ENCODE measurements at regions not wholly inside any gene's neighbourhood (a gene's known extent, or its start where the extent isn't known, plus 50 kb on each side); places are given as distances from the start of the nearest gene placed in this dataset.
A peak's percentile ranks its signal among the peaks of the same experiment; 100 is the strongest.
"Not testable (repeated sequence)": the region's sequence is repeated elsewhere in the genome, so short reads cannot be mapped to it uniquely, and the experiment has no call there.

DNA sequence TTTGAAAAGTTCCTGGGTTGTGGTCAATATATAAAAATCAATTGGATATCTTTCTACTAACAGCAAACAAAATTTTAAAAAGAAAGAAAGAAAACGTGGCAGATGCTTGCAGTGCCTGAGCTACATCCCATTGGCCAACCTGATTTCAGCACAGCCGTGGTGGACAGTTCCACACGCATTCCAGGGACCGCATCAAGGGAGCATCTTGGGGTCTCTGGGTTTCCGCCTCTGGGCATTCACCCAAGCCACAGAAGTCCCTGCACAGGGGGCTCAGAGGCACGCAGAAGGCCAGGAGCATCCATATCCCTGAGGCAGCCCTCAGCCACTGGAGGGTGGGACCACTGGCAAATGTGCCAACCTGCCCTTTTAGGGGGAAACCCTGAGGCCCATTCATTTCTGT lies 254.5 kb upstream of the RNF32 start:
- DNase-seq (ENCODE audit: low read depth in 4 of 6, low spot score in 6 of 6): peak in 2 of 6 donors; percentile 18 to 41

DNA sequence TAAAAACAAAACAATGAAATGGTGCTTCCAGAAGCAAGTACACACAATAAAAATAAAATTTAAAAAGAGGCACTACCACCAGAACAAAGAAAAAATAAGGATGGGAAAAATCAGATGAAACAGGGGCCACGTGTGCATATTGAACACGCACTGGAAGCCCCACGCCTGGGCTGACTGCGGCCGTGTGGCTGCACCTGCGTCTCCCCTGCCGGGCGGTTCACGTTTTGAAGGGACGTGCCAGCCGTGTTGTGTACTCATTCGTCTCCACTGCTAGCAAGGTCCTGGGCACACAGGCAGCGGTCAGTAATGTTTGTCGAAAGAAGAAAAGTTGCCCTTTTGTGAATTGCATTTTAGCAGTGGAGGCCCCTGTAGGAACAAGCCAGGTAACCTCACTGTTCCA lies 255.9 kb upstream of the RNF32 start:
- Histone ChIP-seq H3K27me3 (ENCODE audit: control insufficient read depth, insufficient read depth, low read length) (no peaks in the 10 kb centered on the region), H3K4me3 (ENCODE audit: low read depth, low read length) (no peak overlapping the region), H3K36me3 (ENCODE audit: control insufficient read depth, insufficient read depth, low read length) (no peaks in the 10 kb centered on the region), H3K9me3 (ENCODE audit: control insufficient read depth, insufficient read depth, low read length) (no peaks in the 10 kb centered on the region), H3K27ac (ENCODE audit: low read depth, low read length) (no peak overlapping the region), H3K4me1 (ENCODE audit: control insufficient read depth, insufficient read depth, low read length) (no peaks in the 10 kb centered on the region)
- DNase-seq (ENCODE audit: low read depth in 4 of 6, low spot score in 6 of 6): no peak
- WGBS (ENCODE audit: insufficient coverage): 93% methylated on average over 14 of the region's 14 CpGs

More for the DNA sequence above, 254.5 kb upstream of the RNF32 start:
- Histone ChIP-seq H3K4me1 (ENCODE audit: control insufficient read depth, insufficient read depth, low read length) (no peaks in the 10 kb centered on the region), H3K27me3 (ENCODE audit: control insufficient read depth, insufficient read depth, low read length) (no peaks in the 10 kb centered on the region), H3K36me3 (ENCODE audit: control insufficient read depth, insufficient read depth, low read length) (no peaks in the 10 kb centered on the region), H3K4me3 (ENCODE audit: low read depth, low read length) (no peak overlapping the region), H3K27ac (ENCODE audit: low read depth, low read length) (no peak overlapping the region), H3K9me3 (ENCODE audit: control insufficient read depth, insufficient read depth, low read length) (no peaks in the 10 kb centered on the region)
- 29% methylated on average over 5 of the region's 6 CpGs for WGBS (ENCODE audit: insufficient coverage)

- WGBS (ENCODE audit: insufficient coverage): 50% methylated on average over 2 of the region's 4 CpGs
- H3K27ac ChIP-seq (ENCODE audit: low read depth, low read length): no peak overlapping the region
- H3K4me1 ChIP-seq (ENCODE audit: control insufficient read depth, insufficient read depth, low read length): no peaks in the 10 kb centered on the region
- no peak overlapping the region for H3K4me3 ChIP-seq (ENCODE audit: low read depth, low read length)
- no peaks in the 10 kb centered on the region for H3K27me3 ChIP-seq (ENCODE audit: control insufficient read depth, insufficient read depth, low read length)
- no peaks in the 10 kb centered on the region for H3K9me3 ChIP-seq (ENCODE audit: control insufficient read depth, insufficient read depth, low read length)
- DNase-seq (ENCODE audit: low read depth in 4 of 6, low spot score in 6 of 6): no peak
- H3K36me3 ChIP-seq (ENCODE audit: control insufficient read depth, insufficient read depth, low read length): no peaks in the 10 kb centered on the region
Measured at GRCh38 chr7:156383526-156383925, 257.0 kb upstream of the RNF32 start.

- Histone ChIP-seq H3K4me1 (ENCODE audit: control insufficient read depth, insufficient read depth, low read length) (peaks cover 2% of the 10 kb centered on the region), H3K36me3 (ENCODE audit: control insufficient read depth, insufficient read depth, low read length) (no peaks in the 10 kb centered on the region), H3K27ac (ENCODE audit: low read depth, low read length) (no peak overlapping the region), H3K9me3 (ENCODE audit: control insufficient read depth, insufficient read depth, low read length) (no peaks in the 10 kb centered on the region), H3K4me3 (ENCODE audit: low read depth, low read length) (no peak overlapping the region), H3K27me3 (ENCODE audit: control insufficient read depth, insufficient read depth, low read length) (peaks cover 2% of the 10 kb centered on the region)
- 90% methylated on average over 3 of the region's 4 CpGs for WGBS (ENCODE audit: insufficient coverage)
- no peak for DNase-seq (ENCODE audit: low read depth in 4 of 6, low spot score in 6 of 6)
Measured at GRCh38 chr7:156380261-156380660, 260.3 kb upstream of the RNF32 start.

DNA sequence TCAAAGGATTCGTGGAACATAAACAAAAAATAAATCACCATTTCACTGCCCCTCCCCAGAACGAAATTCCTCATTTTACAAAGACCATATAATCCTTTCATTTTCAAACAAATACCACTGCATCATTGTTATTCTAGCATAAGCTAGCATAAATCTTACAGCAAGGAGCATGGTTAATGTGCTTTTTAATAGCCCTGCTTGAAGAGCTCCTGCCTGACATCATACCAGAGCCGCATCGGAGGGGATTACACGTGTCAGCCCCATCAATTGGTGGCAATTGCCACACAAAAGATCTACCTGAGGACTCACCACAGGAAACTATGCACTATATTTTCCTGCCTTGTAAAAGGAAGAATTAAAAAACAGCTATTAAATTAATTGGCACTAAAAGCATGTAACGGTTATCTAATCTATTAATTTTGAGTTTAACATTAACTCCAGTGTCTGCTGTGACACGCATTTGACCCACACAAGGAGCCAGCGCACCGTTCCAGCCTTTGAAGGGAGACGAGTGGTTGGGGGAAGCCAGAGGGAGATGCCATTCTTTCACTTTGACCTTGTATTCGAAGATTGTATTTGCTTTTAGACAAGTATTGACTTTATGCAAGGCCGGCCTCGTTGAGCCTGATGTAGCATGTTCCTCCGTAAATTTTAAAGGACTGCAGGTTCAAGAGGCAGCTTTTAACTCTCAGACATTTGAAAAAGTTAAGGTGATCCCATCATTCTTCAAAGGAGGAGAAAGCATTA lies 261.1 kb upstream of the RNF32 start:
- Histone ChIP-seq H3K4me1 (ENCODE audit: control insufficient read depth, insufficient read depth, low read length) (peaks cover 2% of the 10 kb centered on the region), H3K9me3 (ENCODE audit: control insufficient read depth, insufficient read depth, low read length) (no peaks in the 10 kb centered on the region), H3K36me3 (ENCODE audit: control insufficient read depth, insufficient read depth, low read length) (no peaks in the 10 kb centered on the region), H3K27me3 (ENCODE audit: control insufficient read depth, insufficient read depth, low read length) (peaks cover 2% of the 10 kb centered on the region), H3K27ac (ENCODE audit: low read depth, low read length) (no peak overlapping the region), H3K4me3 (ENCODE audit: low read depth, low read length) (no peak overlapping the region)
- DNase-seq (ENCODE audit: low read depth in 4 of 6, low spot score in 6 of 6): peak in 1 of 6 donors; percentile 63
- WGBS (ENCODE audit: insufficient coverage): 76% methylated on average over 5 of the region's 14 CpGs

DNA sequence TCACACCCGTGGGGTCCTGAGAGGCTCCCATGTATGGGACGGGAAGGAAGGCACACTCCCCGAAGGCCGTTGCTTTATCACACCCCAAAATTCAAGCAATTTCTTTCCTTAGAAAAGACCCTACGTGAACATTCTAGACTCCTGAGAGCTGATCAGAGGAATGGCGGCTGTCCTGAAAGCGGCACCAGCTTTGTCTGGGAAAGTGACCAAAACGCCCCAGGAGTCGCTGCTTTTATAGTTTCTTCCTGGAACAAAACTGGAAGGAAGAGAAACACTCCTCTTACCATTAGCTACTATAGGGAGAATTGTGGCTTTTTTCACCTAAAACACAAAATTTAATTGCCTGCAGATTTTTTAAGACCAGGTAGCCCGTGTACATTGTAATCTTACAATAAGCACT lies 261.8 kb upstream of the RNF32 start:
- peaks cover 2% of the 10 kb centered on the region for H3K4me1 ChIP-seq (ENCODE audit: control insufficient read depth, insufficient read depth, low read length)
- H3K27ac ChIP-seq (ENCODE audit: low read depth, low read length): no peak overlapping the region
- no peak overlapping the region for H3K4me3 ChIP-seq (ENCODE audit: low read depth, low read length)
- WGBS (ENCODE audit: insufficient coverage): 70% methylated on average over 4 of the region's 10 CpGs
- no peaks in the 10 kb centered on the region for H3K9me3 ChIP-seq (ENCODE audit: control insufficient read depth, insufficient read depth, low read length)
- DNase-seq (ENCODE audit: low read depth in 4 of 6, low spot score in 6 of 6): peak in 2 of 6 donors; percentile 42 to 48
- no peaks in the 10 kb centered on the region for H3K36me3 ChIP-seq (ENCODE audit: control insufficient read depth, insufficient read depth, low read length)
- peaks cover 2% of the 10 kb centered on the region for H3K27me3 ChIP-seq (ENCODE audit: control insufficient read depth, insufficient read depth, low read length)

- Histone ChIP-seq H3K4me1 (ENCODE audit: control insufficient read depth, insufficient read depth, low read length) (peaks cover 2% of the 10 kb centered on the region), H3K9me3 (ENCODE audit: control insufficient read depth, insufficient read depth, low read length) (no peaks in the 10 kb centered on the region), H3K27me3 (ENCODE audit: control insufficient read depth, insufficient read depth, low read length) (peaks cover 2% of the 10 kb centered on the region), H3K27ac (ENCODE audit: low read depth, low read length) (no peak overlapping the region), H3K36me3 (ENCODE audit: control insufficient read depth, insufficient read depth, low read length) (no peaks in the 10 kb centered on the region), H3K4me3 (ENCODE audit: low read depth, low read length) (no peak overlapping the region)
- 79% methylated on average over 6 of the region's 7 CpGs for WGBS (ENCODE audit: insufficient coverage)
- DNase-seq (ENCODE audit: low read depth in 4 of 6, low spot score in 6 of 6): no peak
Measured at GRCh38 chr7:156376317-156376716, 264.3 kb upstream of the RNF32 start.

GRCh38 chr7:156374335-156374734 lies 266.2 kb upstream of the RNF32 start:
- peaks cover 2% of the 10 kb centered on the region for H3K27me3 ChIP-seq (ENCODE audit: control insufficient read depth, insufficient read depth, low read length)
- WGBS (ENCODE audit: insufficient coverage): 100% methylated on average over 2 of the region's 4 CpGs
- H3K9me3 ChIP-seq (ENCODE audit: control insufficient read depth, insufficient read depth, low read length): no peaks in the 10 kb centered on the region

GRCh38 chr7:156369929-156370328 lies 270.6 kb upstream of the RNF32 start:
- H3K4me3 ChIP-seq (ENCODE audit: low read depth, low read length); H3K27ac ChIP-seq (ENCODE audit: low read depth, low read length); H3K27me3 ChIP-seq (ENCODE audit: control insufficient read depth, insufficient read depth, low read length); H3K9me3 ChIP-seq (ENCODE audit: control insufficient read depth, insufficient read depth, low read length); DNase-seq (ENCODE audit: low read depth in 4 of 6, low spot score in 6 of 6); H3K36me3 ChIP-seq (ENCODE audit: control insufficient read depth, insufficient read depth, low read length); H3K4me1 ChIP-seq (ENCODE audit: control insufficient read depth, insufficient read depth, low read length): not testable (repeated sequence)
- no CpG with 5 or more reads among the region's 6 CpGs for WGBS (ENCODE audit: insufficient coverage)

More at GRCh38 chr7:156374335-156374734, 266.2 kb upstream of the RNF32 start:
- peaks cover 2% of the 10 kb centered on the region for H3K4me1 ChIP-seq (ENCODE audit: control insufficient read depth, insufficient read depth, low read length)
- DNase-seq (ENCODE audit: low read depth in 4 of 6, low spot score in 6 of 6): no peak
- H3K36me3 ChIP-seq (ENCODE audit: control insufficient read depth, insufficient read depth, low read length): no peaks in the 10 kb centered on the region
- H3K27ac ChIP-seq (ENCODE audit: low read depth, low read length): no peak overlapping the region
- H3K4me3 ChIP-seq (ENCODE audit: low read depth, low read length): no peak overlapping the region

Data from spinal cord (tissue), 9 donors.